HEK293 (cell line): ENCODE measurements at regions not wholly inside any gene's neighbourhood (a gene's known extent, or its start where the extent isn't known, plus 50 kb on each side); places are given as distances from the start of the nearest gene placed in this dataset.

Source experiments
- BCL11B ChIP-seq: fragments of 450-650 bp; formaldehyde crosslinking; IDR thresholded peaks from 2 replicates; pipeline ENCODE4 v1.5.1; 2016; ENCODE audit warnings: low read depth, missing biosample characterization, missing genetic modification characterization
- MYNN ChIP-seq: fragments of 450-650 bp; formaldehyde crosslinking; IDR thresholded peaks from 2 replicates; pipeline ENCODE4 v1.5.1; 2016; ENCODE audit warnings: missing biosample characterization, missing genetic modification characterization, borderline replicate concordance
- TCF7L2 ChIP-seq: IDR thresholded peaks from 2 replicates; pipeline ENCODE4 v1.6.1; 2011; ENCODE audit warnings: low read depth, mild to moderate bottlenecking, inconsistent platforms, low read length, moderate library complexity, borderline replicate concordance
- ZNF175 ChIP-seq: fragments of 450-650 bp; formaldehyde crosslinking; IDR thresholded peaks from 2 replicates; pipeline ENCODE4 v1.5.1; 2016; ENCODE audit warnings: missing biosample characterization, missing genetic modification characterization
- ZNF23 ChIP-seq: fragments of 450-650 bp; formaldehyde crosslinking; IDR thresholded peaks from 2 replicates; pipeline ENCODE4 v1.5.1; 2016; ENCODE audit warnings: missing biosample characterization, missing genetic modification characterization, borderline replicate concordance
- ZNF24 ChIP-seq: fragments of 450-650 bp; formaldehyde crosslinking; IDR thresholded peaks from 2 replicates; pipeline ENCODE4 v1.5.1; 2016; ENCODE audit warnings: missing biosample characterization, missing genetic modification characterization
- ZNF274 ChIP-seq, 2 experiments: fragments of 200-500 bp in 1 of 2; fragments of 450-650 bp in 1 of 2; sonication (Bioruptor generic) in 1 of 2; formaldehyde crosslinking in 1 of 2; IDR thresholded peaks; 2 replicates each; pipeline versions ENCODE4 v1.5.1 to v1.6.1; 2014 to 2016; ENCODE audit warnings: borderline replicate concordance in 1 of 2, inconsistent platforms in 1 of 2, low read length in 1 of 2, missing biosample characterization in 1 of 2, missing genetic modification characterization in 1 of 2
- ZNF501 ChIP-seq: fragments of 450-650 bp; formaldehyde crosslinking; IDR thresholded peaks from 2 replicates; pipeline ENCODE4 v1.5.1; 2016; ENCODE audit warnings: missing biosample characterization, missing genetic modification characterization
- TF ChIP-seq, protein P1 (sequence below): fragments of 450-650 bp; formaldehyde crosslinking; IDR thresholded peaks from 2 replicates; pipeline ENCODE4 v1.5.1; 2016; ENCODE audit warnings: missing biosample characterization, missing genetic modification characterization
- TF ChIP-seq, protein P2 (sequence below): fragments of 450-650 bp; formaldehyde crosslinking; IDR thresholded peaks from 2 replicates; pipeline ENCODE4 v1.5.1; 2016; ENCODE audit warnings: missing biosample characterization, missing genetic modification characterization, low read depth
- TF ChIP-seq, protein P3 (sequence below): fragments of 450-650 bp; formaldehyde crosslinking; IDR thresholded peaks from 2 replicates; pipeline ENCODE4 v1.5.1; 2016; ENCODE audit warnings: missing biosample characterization, missing genetic modification characterization
- TF ChIP-seq, protein P4 (sequence below): sonication (generic); formaldehyde crosslinking; IDR thresholded peaks from 2 replicates; pipeline ENCODE4 v1.8.1; 2022; ENCODE audit warnings: mild to moderate bottlenecking, moderate library complexity, missing genetic modification reagents
- TF ChIP-seq, protein P5 (sequence below): fragments of 450-650 bp; IDR thresholded peaks from 2 replicates; pipeline ENCODE4 v1.5.1; 2018; ENCODE audit warnings: missing biosample characterization, missing genetic modification characterization

GRCh38 chr1:47587891-47588582 is 150.2 kb downstream of the FOXD2 start:
- TF ChIP-seq, protein P1, sequence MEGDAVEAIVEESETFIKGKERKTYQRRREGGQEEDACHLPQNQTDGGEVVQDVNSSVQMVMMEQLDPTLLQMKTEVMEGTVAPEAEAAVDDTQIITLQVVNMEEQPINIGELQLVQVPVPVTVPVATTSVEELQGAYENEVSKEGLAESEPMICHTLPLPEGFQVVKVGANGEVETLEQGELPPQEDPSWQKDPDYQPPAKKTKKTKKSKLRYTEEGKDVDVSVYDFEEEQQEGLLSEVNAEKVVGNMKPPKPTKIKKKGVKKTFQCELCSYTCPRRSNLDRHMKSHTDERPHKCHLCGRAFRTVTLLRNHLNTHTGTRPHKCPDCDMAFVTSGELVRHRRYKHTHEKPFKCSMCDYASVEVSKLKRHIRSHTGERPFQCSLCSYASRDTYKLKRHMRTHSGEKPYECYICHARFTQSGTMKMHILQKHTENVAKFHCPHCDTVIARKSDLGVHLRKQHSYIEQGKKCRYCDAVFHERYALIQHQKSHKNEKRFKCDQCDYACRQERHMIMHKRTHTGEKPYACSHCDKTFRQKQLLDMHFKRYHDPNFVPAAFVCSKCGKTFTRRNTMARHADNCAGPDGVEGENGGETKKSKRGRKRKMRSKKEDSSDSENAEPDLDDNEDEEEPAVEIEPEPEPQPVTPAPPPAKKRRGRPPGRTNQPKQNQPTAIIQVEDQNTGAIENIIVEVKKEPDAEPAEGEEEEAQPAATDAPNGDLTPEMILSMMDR (tag by site-specific recombination), result peak; percentile 47; the same call in 1 of the 2 replicates
- TF ChIP-seq ZNF175, result no peak
- TF ChIP-seq ZNF501 (tag by site-specific recombination), result no peak
- TF ChIP-seq, protein P2, sequence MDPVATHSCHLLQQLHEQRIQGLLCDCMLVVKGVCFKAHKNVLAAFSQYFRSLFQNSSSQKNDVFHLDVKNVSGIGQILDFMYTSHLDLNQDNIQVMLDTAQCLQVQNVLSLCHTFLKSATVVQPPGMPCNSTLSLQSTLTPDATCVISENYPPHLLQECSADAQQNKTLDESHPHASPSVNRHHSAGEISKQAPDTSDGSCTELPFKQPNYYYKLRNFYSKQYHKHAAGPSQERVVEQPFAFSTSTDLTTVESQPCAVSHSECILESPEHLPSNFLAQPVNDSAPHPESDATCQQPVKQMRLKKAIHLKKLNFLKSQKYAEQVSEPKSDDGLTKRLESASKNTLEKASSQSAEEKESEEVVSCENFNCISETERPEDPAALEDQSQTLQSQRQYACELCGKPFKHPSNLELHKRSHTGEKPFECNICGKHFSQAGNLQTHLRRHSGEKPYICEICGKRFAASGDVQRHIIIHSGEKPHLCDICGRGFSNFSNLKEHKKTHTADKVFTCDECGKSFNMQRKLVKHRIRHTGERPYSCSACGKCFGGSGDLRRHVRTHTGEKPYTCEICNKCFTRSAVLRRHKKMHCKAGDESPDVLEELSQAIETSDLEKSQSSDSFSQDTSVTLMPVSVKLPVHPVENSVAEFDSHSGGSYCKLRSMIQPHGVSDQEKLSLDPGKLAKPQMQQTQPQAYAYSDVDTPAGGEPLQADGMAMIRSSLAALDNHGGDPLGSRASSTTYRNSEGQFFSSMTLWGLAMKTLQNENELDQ (tag by site-specific recombination), result no peak
- TF ChIP-seq, protein P3, sequence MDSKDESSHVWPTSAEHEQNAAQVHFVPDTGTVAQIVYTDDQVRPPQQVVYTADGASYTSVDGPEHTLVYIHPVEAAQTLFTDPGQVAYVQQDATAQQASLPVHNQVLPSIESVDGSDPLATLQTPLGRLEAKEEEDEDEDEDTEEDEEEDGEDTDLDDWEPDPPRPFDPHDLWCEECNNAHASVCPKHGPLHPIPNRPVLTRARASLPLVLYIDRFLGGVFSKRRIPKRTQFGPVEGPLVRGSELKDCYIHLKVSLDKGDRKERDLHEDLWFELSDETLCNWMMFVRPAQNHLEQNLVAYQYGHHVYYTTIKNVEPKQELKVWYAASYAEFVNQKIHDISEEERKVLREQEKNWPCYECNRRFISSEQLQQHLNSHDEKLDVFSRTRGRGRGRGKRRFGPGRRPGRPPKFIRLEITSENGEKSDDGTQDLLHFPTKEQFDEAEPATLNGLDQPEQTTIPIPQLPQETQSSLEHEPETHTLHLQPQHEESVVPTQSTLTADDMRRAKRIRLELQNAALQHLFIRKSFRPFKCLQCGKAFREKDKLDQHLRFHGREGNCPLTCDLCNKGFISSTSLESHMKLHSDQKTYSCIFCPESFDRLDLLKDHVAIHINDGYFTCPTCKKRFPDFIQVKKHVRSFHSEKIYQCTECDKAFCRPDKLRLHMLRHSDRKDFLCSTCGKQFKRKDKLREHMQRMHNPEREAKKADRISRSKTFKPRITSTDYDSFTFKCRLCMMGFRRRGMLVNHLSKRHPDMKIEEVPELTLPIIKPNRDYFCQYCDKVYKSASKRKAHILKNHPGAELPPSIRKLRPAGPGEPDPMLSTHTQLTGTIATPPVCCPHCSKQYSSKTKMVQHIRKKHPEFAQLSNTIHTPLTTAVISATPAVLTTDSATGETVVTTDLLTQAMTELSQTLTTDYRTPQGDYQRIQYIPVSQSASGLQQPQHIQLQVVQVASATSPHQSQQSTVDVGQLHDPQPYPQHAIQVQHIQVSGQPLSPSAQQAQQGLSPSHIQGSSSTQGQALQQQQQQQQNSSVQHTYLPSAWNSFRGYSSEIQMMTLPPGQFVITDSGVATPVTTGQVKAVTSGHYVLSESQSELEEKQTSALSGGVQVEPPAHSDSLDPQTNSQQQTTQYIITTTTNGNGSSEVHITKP (tag by site-specific recombination), result peak; percentile 59
- no peak for TF ChIP-seq ZNF23 (tag by site-specific recombination)
- no peak for TF ChIP-seq BCL11B
- no peak for TF ChIP-seq ZNF274 (IDR thresholded peaks at IDR 0.05; ENCODE audit: low read length)
- no peak for TF ChIP-seq ZNF274 (tag by site-specific recombination; IDR thresholded peaks at IDR 0.05; ENCODE audit: borderline replicate concordance)
- peak; percentile 83 for TF ChIP-seq TCF7L2
- TF ChIP-seq, protein P4, sequence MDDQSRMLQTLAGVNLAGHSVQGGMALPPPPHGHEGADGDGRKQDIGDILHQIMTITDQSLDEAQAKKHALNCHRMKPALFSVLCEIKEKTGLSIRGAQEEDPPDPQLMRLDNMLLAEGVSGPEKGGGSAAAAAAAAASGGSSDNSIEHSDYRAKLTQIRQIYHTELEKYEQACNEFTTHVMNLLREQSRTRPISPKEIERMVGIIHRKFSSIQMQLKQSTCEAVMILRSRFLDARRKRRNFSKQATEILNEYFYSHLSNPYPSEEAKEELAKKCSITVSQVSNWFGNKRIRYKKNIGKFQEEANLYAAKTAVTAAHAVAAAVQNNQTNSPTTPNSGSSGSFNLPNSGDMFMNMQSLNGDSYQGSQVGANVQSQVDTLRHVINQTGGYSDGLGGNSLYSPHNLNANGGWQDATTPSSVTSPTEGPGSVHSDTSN (CRISPR knock-in tag), result no peak
- TF ChIP-seq, protein P5, sequence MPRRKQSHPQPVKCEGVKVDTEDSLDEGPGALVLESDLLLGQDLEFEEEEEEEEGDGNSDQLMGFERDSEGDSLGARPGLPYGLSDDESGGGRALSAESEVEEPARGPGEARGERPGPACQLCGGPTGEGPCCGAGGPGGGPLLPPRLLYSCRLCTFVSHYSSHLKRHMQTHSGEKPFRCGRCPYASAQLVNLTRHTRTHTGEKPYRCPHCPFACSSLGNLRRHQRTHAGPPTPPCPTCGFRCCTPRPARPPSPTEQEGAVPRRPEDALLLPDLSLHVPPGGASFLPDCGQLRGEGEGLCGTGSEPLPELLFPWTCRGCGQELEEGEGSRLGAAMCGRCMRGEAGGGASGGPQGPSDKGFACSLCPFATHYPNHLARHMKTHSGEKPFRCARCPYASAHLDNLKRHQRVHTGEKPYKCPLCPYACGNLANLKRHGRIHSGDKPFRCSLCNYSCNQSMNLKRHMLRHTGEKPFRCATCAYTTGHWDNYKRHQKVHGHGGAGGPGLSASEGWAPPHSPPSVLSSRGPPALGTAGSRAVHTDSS (tag by site-specific recombination), result no peak
- no peak for TF ChIP-seq MYNN (tag by site-specific recombination)
- no peak for TF ChIP-seq ZNF24 (tag by site-specific recombination)
